WTC11 (cell line): ENCODE measurements at regions not wholly inside any gene's neighbourhood (a gene's known extent, or its start where the extent isn't known, plus 50 kb on each side); places are given as distances from the start of the nearest gene placed in this dataset.

Source experiments
- ATAC-seq: fragments of 200-7000 bp; cut with Tn5 transposase; 2 replicates; pipeline ENCODE4 v1.10.0; 2021; ENCODE audit warnings: mild to moderate bottlenecking, moderate library complexity
- CTCF ChIA-PET: fragments of 300-600 bp; sonication (Branson Sonifier 250); formaldehyde crosslinking; loops from one replicate; lab custom pipeline; 2021; ENCODE audit warnings: antibody characterized with exemption; lab: Charles Lee
- POLR2A ChIA-PET: fragments of 350-600 bp; sonication (Branson Sonifier 250); formaldehyde crosslinking; loops from one replicate; lab custom pipeline; 2021; ENCODE audit warnings: antibody characterized with exemption; lab: Charles Lee
- DNase-seq: peaks from one replicate; pipeline ENCODE4 v3.0.0; 2021; ENCODE audit warnings: low spot score
- H3K27ac Mint-ChIP-seq: 2 replicates; pipeline ENCODE4 v1.8.0; 2021; ENCODE audit warnings: mixed read lengths
- H3K27me3 Mint-ChIP-seq: 2 replicates; pipeline ENCODE4 v1.8.0; 2021; ENCODE audit warnings: low read depth, mild to moderate bottlenecking, moderate library complexity, mixed read lengths
- H3K36me3 Mint-ChIP-seq: 2 replicates; pipeline ENCODE4 v1.8.0; 2021; ENCODE audit warnings: mixed read lengths
- H3K4me1 Mint-ChIP-seq: 2 replicates; pipeline ENCODE4 v1.8.0; 2022; ENCODE audit warnings: mixed read lengths
- H3K4me3 Mint-ChIP-seq: 2 replicates; pipeline ENCODE4 v1.8.0; 2021; ENCODE audit warnings: mild to moderate bottlenecking, moderate library complexity, mixed read lengths
- H3K9me3 Mint-ChIP-seq: 2 replicates; pipeline ENCODE4 v1.8.0; 2021; ENCODE audit warnings: mixed read lengths
- ATF3 ChIP-seq: sonication (generic); formaldehyde crosslinking; conservative IDR thresholded peaks from 2 replicates; pipeline ENCODE4 v1.8.1; 2022; ENCODE audit warnings: mild to moderate bottlenecking, missing genetic modification reagents
- E2F1 ChIP-seq: sonication (generic); formaldehyde crosslinking; IDR thresholded peaks from 2 replicates; pipeline ENCODE4 v1.8.0; 2022; ENCODE audit warnings: mild to moderate bottlenecking, missing genetic modification reagents
- E2F5 ChIP-seq: sonication (generic); formaldehyde crosslinking; IDR thresholded peaks from 2 replicates; pipeline ENCODE4 v1.8.1; 2022; ENCODE audit warnings: mild to moderate bottlenecking, moderate library complexity, missing genetic modification reagents
- ELF4 ChIP-seq: sonication (generic); formaldehyde crosslinking; IDR thresholded peaks from 2 replicates; pipeline ENCODE4 v1.8.1; 2022; ENCODE audit warnings: low read depth, mild to moderate bottlenecking, moderate library complexity, missing genetic modification reagents
- ESRRA ChIP-seq: sonication (generic); formaldehyde crosslinking; IDR thresholded peaks from 2 replicates; pipeline ENCODE4 v1.8.1; 2022; ENCODE audit warnings: mild to moderate bottlenecking, missing genetic modification reagents, borderline replicate concordance
- ETV6 ChIP-seq: sonication (generic); formaldehyde crosslinking; IDR thresholded peaks from 2 replicates; pipeline ENCODE4 v1.8.1; 2022; ENCODE audit warnings: mild to moderate bottlenecking, missing genetic modification reagents
- FOXJ3 ChIP-seq: sonication (generic); formaldehyde crosslinking; IDR thresholded peaks from 2 replicates; pipeline ENCODE4 v1.9.0; 2021; ENCODE audit warnings: missing genetic modification reagents, mild to moderate bottlenecking, borderline replicate concordance
- FOXK1 ChIP-seq: sonication (generic); formaldehyde crosslinking; IDR thresholded peaks from 2 replicates; pipeline ENCODE4 v1.8.0; 2022; ENCODE audit warnings: mild to moderate bottlenecking, moderate library complexity, missing genetic modification reagents
- HMGXB4 ChIP-seq: sonication (generic); formaldehyde crosslinking; IDR thresholded peaks from 2 replicates; pipeline ENCODE4 v1.8.1; 2023; ENCODE audit warnings: mild to moderate bottlenecking, moderate library complexity, missing genetic modification reagents
- IRF1 ChIP-seq: sonication (generic); formaldehyde crosslinking; IDR thresholded peaks from 2 replicates; pipeline ENCODE4 v1.8.0; 2023; ENCODE audit warnings: missing genetic modification reagents
- MXD4 ChIP-seq: fragments of 250-450 bp; sonication (Bioruptor Pico); IDR thresholded peaks from 2 replicates; pipeline ENCODE4 v1.8.0; 2021; ENCODE audit warnings: mild to moderate bottlenecking, moderate library complexity, borderline replicate concordance
- NFATC4 ChIP-seq: fragments of 250-450 bp; sonication (Bioruptor Pico); IDR thresholded peaks from 2 replicates; pipeline ENCODE4 v1.9.0; 2021; ENCODE audit warnings: mild to moderate bottlenecking
- STAT6 ChIP-seq: sonication (generic); formaldehyde crosslinking; conservative IDR thresholded peaks from 2 replicates; pipeline ENCODE4 v1.8.1; 2023; ENCODE audit warnings: mild to moderate bottlenecking, low read depth, missing genetic modification reagents, moderate library complexity
- TEAD1 ChIP-seq: sonication (generic); formaldehyde crosslinking; IDR thresholded peaks from 2 replicates; pipeline ENCODE4 v1.8.0; 2022; ENCODE audit warnings: mild to moderate bottlenecking, missing genetic modification reagents
- TEAD4 ChIP-seq: sonication (generic); formaldehyde crosslinking; IDR thresholded peaks from 2 replicates; pipeline ENCODE4 v1.8.0; 2022; ENCODE audit warnings: mild to moderate bottlenecking, missing genetic modification reagents
- ZBTB43 ChIP-seq: sonication (generic); formaldehyde crosslinking; IDR thresholded peaks from 2 replicates; pipeline ENCODE4 v1.8.1; 2023; ENCODE audit warnings: mild to moderate bottlenecking, missing genetic modification reagents
- ZMAT4 ChIP-seq: fragments of 250-450 bp; sonication (Bioruptor Pico); IDR thresholded peaks from 2 replicates; pipeline ENCODE4 v1.9.0; 2021; ENCODE audit warnings: mild to moderate bottlenecking
- ZNF121 ChIP-seq: sonication (generic); formaldehyde crosslinking; IDR thresholded peaks from 2 replicates; pipeline ENCODE4 v1.8.0; 2023; ENCODE audit warnings: missing genetic modification reagents

- Mint-ChIP-seq H3K9me3 (peaks cover 15% of the 10 kb centered on the region), H3K4me1 (0 out of 2 replicates have a peak, but pooled peaks cover 2% of the 10 kb centered on the region), H3K4me3 (no peak overlapping the region), H3K27ac (no peak overlapping the region), H3K27me3 (peaks cover 4% of the 10 kb centered on the region), H3K36me3 (no peaks in the 10 kb centered on the region; the same call in 1 of the 2 replicates)
- DNase-seq (no peak), ATAC-seq (no peak)
- CTCF ChIA-PET = no interaction called here
- no peak for TF ChIP-seq ETV6 (CRISPR knock-in tag)
- no peak for TF ChIP-seq ZMAT4 (CRISPR knock-in tag)
- no peak for TF ChIP-seq ELF4 (CRISPR knock-in tag)
- TF ChIP-seq E2F1 = no peak
- POLR2A ChIA-PET = interaction anchor here (0.6 kb wide), 1 partner anchor 127 kb away, joined by 3 read pairs; no protein-coding TSS in a partner anchor
Measured at GRCh38 chr5:10123254-10123989, 126.3 kb downstream of the ATPSCKMT start.

- DNase-seq (no peak), ATAC-seq (no peak)
- H3K27me3 Mint-ChIP-seq = peaks cover 4% of the 10 kb centered on the region
- CTCF ChIA-PET = no interaction called here
- 0 out of 2 replicates have a peak, but pooled peaks cover 2% of the 10 kb centered on the region for H3K4me1 Mint-ChIP-seq
- no peak overlapping the region for H3K4me3 Mint-ChIP-seq
- TF ChIP-seq ATF3 (CRISPR knock-in tag) (no peak), MXD4 (CRISPR knock-in tag) (no peak), FOXK1 (no peak), ZBTB43 (CRISPR knock-in tag) (no peak), TEAD4 (no peak)
- peaks cover 13% of the 10 kb centered on the region for H3K9me3 Mint-ChIP-seq
- no peak overlapping the region for H3K27ac Mint-ChIP-seq
- H3K36me3 Mint-ChIP-seq = no peaks in the 10 kb centered on the region; the same call in 1 of the 2 replicates
- POLR2A ChIA-PET = no interaction called here
Measured at GRCh38 chr5:10122076-10122726, 127.5 kb downstream of the ATPSCKMT start.

GRCh38 chr5:10120934-10121333 lies 128.8 kb downstream of the ATPSCKMT start:
- POLR2A ChIA-PET = no interaction called here
- no peak for TF ChIP-seq HMGXB4
- no peak for TF ChIP-seq ZNF121 (CRISPR knock-in tag)
- no peak for TF ChIP-seq IRF1
- no peak for TF ChIP-seq STAT6 (CRISPR knock-in tag)
- no peak for TF ChIP-seq ESRRA (CRISPR knock-in tag)
- no peak for TF ChIP-seq E2F5 (CRISPR knock-in tag)
- TF ChIP-seq NFATC4 (CRISPR knock-in tag) = no peak
- TF ChIP-seq FOXJ3 (CRISPR knock-in tag) = no peak
- TF ChIP-seq TEAD1 (CRISPR knock-in tag) = no peak
- no peak for TF ChIP-seq ZMAT4 (CRISPR knock-in tag)

More at GRCh38 chr5:10120934-10121333, 128.8 kb downstream of the ATPSCKMT start:
- H3K9me3 Mint-ChIP-seq = peaks cover 13% of the 10 kb centered on the region
- CTCF ChIA-PET = no interaction called here
- no peak overlapping the region for H3K4me3 Mint-ChIP-seq
- no peaks in the 10 kb centered on the region; the same call in 1 of the 2 replicates for H3K36me3 Mint-ChIP-seq
- DNase-seq (no peak), ATAC-seq (no peak)
- no peaks in the 10 kb centered on the region; the same call in 1 of the 2 replicates for H3K27me3 Mint-ChIP-seq
- 0 out of 2 replicates have a peak, but pooled peaks cover 2% of the 10 kb centered on the region for H3K4me1 Mint-ChIP-seq
- no peak overlapping the region for H3K27ac Mint-ChIP-seq
